ENCODE measurements at regions not wholly inside any gene's neighbourhood (a gene's known extent, or its start where the extent isn't known, plus 50 kb on each side); places are given as distances from the start of the nearest gene placed in this dataset.

GRCh38 chr2:45285311-45285710 lies 276.1 kb upstream of the SIX2 start:
- TF ChIP-seq ZNF707 (tag by site-specific recombination; IDR thresholded peaks at IDR 0.05): no peak
- TF ChIP-seq ZFP3 (tag by site-specific recombination; IDR thresholded peaks at IDR 0.05; ENCODE audit: low read depth): no peak
- TF ChIP-seq ZNF292 (tag by site-specific recombination; IDR thresholded peaks at IDR 0.05; ENCODE audit: borderline replicate concordance, low read depth): no peak
- no peak for TF ChIP-seq ZNF280D (tag by site-specific recombination; IDR thresholded peaks at IDR 0.05)
- TF ChIP-seq ZNF571 (tag by site-specific recombination; IDR thresholded peaks at IDR 0.05): no peak
- no peak for TF ChIP-seq ZNF311 (tag by site-specific recombination; IDR thresholded peaks at IDR 0.05; ENCODE audit: borderline replicate concordance)
- TF ChIP-seq ZNF518A (tag by site-specific recombination; conservative IDR thresholded peaks at IDR 0.05; ENCODE audit: low read depth): no peak
- TF ChIP-seq ZNF366 (tag by site-specific recombination; conservative IDR thresholded peaks at IDR 0.05): no peak
- TF ChIP-seq ATF2 (tag by site-specific recombination; IDR thresholded peaks at IDR 0.05; ENCODE audit: low read depth): no peak
- no peak for TF ChIP-seq SCRT2 (tag by site-specific recombination; IDR thresholded peaks at IDR 0.05)
- no peak for TF ChIP-seq ZNF211 (tag by site-specific recombination; IDR thresholded peaks at IDR 0.05; ENCODE audit: low read depth)
- no peak for TF ChIP-seq ZNF629 (tag by site-specific recombination; IDR thresholded peaks at IDR 0.05)
- no peak for TF ChIP-seq ZNF18 (tag by site-specific recombination; IDR thresholded peaks at IDR 0.05)
- TF ChIP-seq ZBTB8A (tag by site-specific recombination; IDR thresholded peaks at IDR 0.05): no peak
- no peak for TF ChIP-seq BCL6B (tag by site-specific recombination; IDR thresholded peaks at IDR 0.05)
- TF ChIP-seq EGR2 (tag by site-specific recombination; IDR thresholded peaks at IDR 0.05; ENCODE audit: low read depth): no peak
- no peak for TF ChIP-seq ZNF449 (tag by site-specific recombination; IDR thresholded peaks at IDR 0.05)
- no peak for TF ChIP-seq ZNF514 (tag by site-specific recombination; IDR thresholded peaks at IDR 0.05)
- no peak for TF ChIP-seq KLF9 (tag by site-specific recombination; IDR thresholded peaks at IDR 0.05; ENCODE audit: low read depth)
- no peak for TF ChIP-seq TSHZ1 (tag by site-specific recombination; IDR thresholded peaks at IDR 0.05; ENCODE audit: borderline replicate concordance)
- no peaks in the 10 kb centered on the region for H3K36me3 ChIP-seq (ENCODE audit: control insufficient read depth in 2 of 2, insufficient read depth in 1 of 2, low read length in 2 of 2)
- ChIA-PET POLR2A (no interaction called here), CTCF (interaction anchor here (0.8 kb wide), 1 partner anchor 209 kb away, joined by 3 read pairs; no protein-coding TSS in a partner anchor)
- H3K4me3 ChIP-seq (ENCODE audit: low read depth, low read length): no peak overlapping the region
- H3K4me1 ChIP-seq (ENCODE audit: control insufficient read depth, insufficient read depth, low read length): no peaks in the 10 kb centered on the region; the same call in 1 of the 2 replicates
- no peak overlapping the region for H3K27ac ChIP-seq (ENCODE audit: extremely low read depth, low read depth, low read length)
- H3K9me3 ChIP-seq (ENCODE audit: control insufficient read depth, insufficient read depth, low read depth, low read length): no peaks in the 10 kb centered on the region
